ENCODE measurements at regions not wholly inside any gene's neighbourhood (a gene's known extent, or its start where the extent isn't known, plus 50 kb on each side); places are given as distances from the start of the nearest gene placed in this dataset.

GRCh38 chr2:157036726-157037125 lies 220.8 kb upstream of the GALNT5 start:
- intact Hi-C loops (cut with DNase I) = no loop called here
- DNase-seq = no peak

GRCh38 chr2:157043786-157044185 lies 213.7 kb upstream of the GALNT5 start:
- intact Hi-C loops (cut with DNase I) = no loop called here
- DNase-seq = no peak

GRCh38 chr2:157046396-157046795 lies 211.1 kb upstream of the GALNT5 start:
- intact Hi-C loops (cut with DNase I) = no loop called here
- DNase-seq = no peak

- intact Hi-C loops (cut with DNase I) = no loop called here
- no peak for DNase-seq
Measured at GRCh38 chr2:157052685-157053224, 204.8 kb upstream of the GALNT5 start.

- intact Hi-C loops (cut with DNase I) = no loop called here
- DNase-seq = no peak
Measured at GRCh38 chr2:157053876-157054275, 203.6 kb upstream of the GALNT5 start.

GRCh38 chr2:157055660-157056199 lies 201.8 kb upstream of the GALNT5 start:
- intact Hi-C loops (cut with DNase I) = no loop called here
- no peak for DNase-seq

GRCh38 chr2:157056200-157056676 lies 201.3 kb upstream of the GALNT5 start:
- DNase-seq = no peak
- intact Hi-C loops (cut with DNase I) = no loop called here

- intact Hi-C loops (cut with DNase I) = no loop called here
Measured at GRCh38 chr2:157058161-157058560, 199.3 kb upstream of the GALNT5 start.

GRCh38 chr2:157059036-157059435 lies 198.5 kb upstream of the GALNT5 start:
- DNase-seq = no peak
- intact Hi-C loops (cut with DNase I) = no loop called here

More at GRCh38 chr2:157058161-157058560, 199.3 kb upstream of the GALNT5 start:
- DNase-seq = peak in 1 of 10 donors; percentile 9

- intact Hi-C loops (cut with DNase I) = loop anchor here (5.0 to 10.0 kb wide), 2 partner anchors 133 to 1684 kb away; no protein-coding TSS in a partner anchor
- no peak for DNase-seq
Measured at GRCh38 chr2:157061799-157062198, 195.7 kb upstream of the GALNT5 start.

- intact Hi-C loops (cut with DNase I) = loop anchor here (10.0 kb wide), 1 partner anchor 127 kb away; no protein-coding TSS in a partner anchor
- DNase-seq = no peak
Measured at GRCh38 chr2:157067562-157067961, 189.9 kb upstream of the GALNT5 start.

- intact Hi-C loops (cut with DNase I) = loop anchor here (10.0 kb wide), 1 partner anchor 127 kb away; no protein-coding TSS in a partner anchor
- no peak for DNase-seq
Measured at GRCh38 chr2:157068237-157068636, 189.3 kb upstream of the GALNT5 start.

- DNase-seq = no peak
Measured at GRCh38 chr2:157075924-157076323, 181.6 kb upstream of the GALNT5 start.

GRCh38 chr2:157076526-157077161 lies 180.9 kb upstream of the GALNT5 start:
- no peak for DNase-seq
- intact Hi-C loops (cut with DNase I) = no loop called here

More at GRCh38 chr2:157075924-157076323, 181.6 kb upstream of the GALNT5 start:
- intact Hi-C loops (cut with DNase I) = no loop called here

GRCh38 chr2:157077753-157078350 lies 179.7 kb upstream of the GALNT5 start:
- intact Hi-C loops (cut with DNase I) = no loop called here
- DNase-seq = no peak

GRCh38 chr2:157082950-157083349 lies 174.6 kb upstream of the GALNT5 start:
- intact Hi-C loops (cut with DNase I) = no loop called here
- no peak for DNase-seq

GRCh38 chr2:157085522-157085921 lies 172.0 kb upstream of the GALNT5 start:
- no peak for DNase-seq
- intact Hi-C loops (cut with DNase I) = no loop called here

- DNase-seq = peak in 3 of 10 donors; percentile 9 to 62 (median 39)
- intact Hi-C loops (cut with DNase I) = no loop called here
Measured at GRCh38 chr2:157087373-157088002, 170.0 kb upstream of the GALNT5 start.

- intact Hi-C loops (cut with DNase I) = no loop called here
- no peak for DNase-seq
Measured at GRCh38 chr2:157093666-157094065, 163.8 kb upstream of the GALNT5 start.

- no peak for DNase-seq
- intact Hi-C loops (cut with DNase I) = no loop called here
Measured at GRCh38 chr2:157105372-157105771, 152.1 kb upstream of the GALNT5 start.

GRCh38 chr2:157106950-157107349 lies 150.6 kb upstream of the GALNT5 start:
- no peak for DNase-seq
- intact Hi-C loops (cut with DNase I) = no loop called here

Measured in posterior cingulate gyrus (tissue), 11 donors.